ENCODE measurements at regions not wholly inside any gene's neighbourhood (a gene's known extent, or its start where the extent isn't known, plus 50 kb on each side); places are given as distances from the start of the nearest gene placed in this dataset.
"Not testable (repeated sequence)": the region's sequence is repeated elsewhere in the genome, so short reads cannot be mapped to it uniquely, and the experiment has no call there.

- DNase-seq (ENCODE audit: low spot score): no peak
Measured at GRCh38 chr12:125493704-125494308, 428.6 kb downstream of the AACS start.

- DNase-seq (ENCODE audit: low spot score): no peak
Measured at GRCh38 chr12:125503128-125503527, 437.9 kb downstream of the AACS start.

GRCh38 chr12:125509195-125509594 is 444.0 kb downstream of the AACS start:
- DNase-seq (ENCODE audit: low spot score): no peak

- DNase-seq (ENCODE audit: low spot score): no peak
Measured at GRCh38 chr12:125512541-125513298, 447.5 kb downstream of the AACS start.

GRCh38 chr12:125515887-125516286 is 450.7 kb downstream of the AACS start:
- no peak for DNase-seq (ENCODE audit: low spot score)

- no peak for DNase-seq (ENCODE audit: low spot score)
Measured at GRCh38 chr12:125518074-125518473, 452.8 kb downstream of the AACS start.

- DNase-seq (ENCODE audit: low spot score): no peak
Measured at GRCh38 chr12:125519026-125519651, 453.9 kb downstream of the AACS start.

- DNase-seq (ENCODE audit: low spot score): no peak
Measured at GRCh38 chr12:125525879-125526278, 460.6 kb downstream of the AACS start.

GRCh38 chr12:125528281-125528680 is 463.0 kb downstream of the AACS start:
- DNase-seq (ENCODE audit: low spot score): no peak

- DNase-seq (ENCODE audit: low spot score): no peak
Measured at GRCh38 chr12:125530201-125530600, 465.0 kb downstream of the AACS start.

- no peak for DNase-seq (ENCODE audit: low spot score)
Measured at GRCh38 chr12:125530876-125531275, 465.6 kb downstream of the AACS start.

- DNase-seq (ENCODE audit: low spot score): no peak
Measured at GRCh38 chr12:125531574-125531973, 466.3 kb downstream of the AACS start.

GRCh38 chr12:125533434-125534029 is 468.3 kb downstream of the AACS start:
- DNase-seq (ENCODE audit: low spot score): no peak

- no peak for DNase-seq (ENCODE audit: low spot score)
Measured at GRCh38 chr12:125538401-125539199, 473.4 kb downstream of the AACS start.

GRCh38 chr12:125540580-125541204 is 475.5 kb downstream of the AACS start:
- DNase-seq (ENCODE audit: low spot score): no peak

GRCh38 chr12:125544960-125545359 is 479.7 kb downstream of the AACS start:
- no peak for DNase-seq (ENCODE audit: low spot score)

- no peak for DNase-seq (ENCODE audit: low spot score)
Measured at GRCh38 chr12:125549171-125549570, 483.9 kb downstream of the AACS start.

GRCh38 chr12:125549836-125550235 is 484.6 kb downstream of the AACS start:
- DNase-seq (ENCODE audit: low spot score): no peak

- DNase-seq (ENCODE audit: low spot score): no peak
Measured at GRCh38 chr12:125552295-125552694, 487.1 kb downstream of the AACS start.

GRCh38 chr12:125561008-125561407 is 495.8 kb downstream of the AACS start:
- not testable (repeated sequence) for DNase-seq (ENCODE audit: low spot score)

GRCh38 chr12:125564753-125565152 is 499.5 kb downstream of the AACS start:
- DNase-seq (ENCODE audit: low spot score): no peak

- DNase-seq (ENCODE audit: low spot score): no peak
Measured at GRCh38 chr12:125567581-125567980, 502.3 kb downstream of the AACS start.
